Mesothelial cell of epicardium (in vitro differentiated cells): ENCODE measurements at regions not wholly inside any gene's neighbourhood (a gene's known extent, or its start where the extent isn't known, plus 50 kb on each side); places are given as distances from the start of the nearest gene placed in this dataset.
A peak's percentile ranks its signal among the peaks of the same experiment; 100 is the strongest.

Experiments
- DNase-seq, 2 experiments: peaks; one replicate each; pipeline ENCODE4 v3.0.0; 2021; ENCODE audit warnings: low spot score in 2 of 2; ENCODE audit not compliant: unreplicated experiment in 2 of 2
- H3K27ac Mint-ChIP-seq: 2 replicates; pipeline ENCODE4 v1.8.0; 2021; ENCODE audit warnings: mixed read lengths
- H3K27me3 Mint-ChIP-seq: 2 replicates; pipeline ENCODE4 v1.8.0; 2021; ENCODE audit warnings: low read depth, mixed read lengths
- H3K36me3 Mint-ChIP-seq: 2 replicates; pipeline ENCODE4 v1.8.0; 2021; ENCODE audit warnings: mixed read lengths
- H3K4me1 Mint-ChIP-seq: 2 replicates; pipeline ENCODE4 v1.8.0; 2021; ENCODE audit warnings: mixed read lengths
- H3K4me3 Mint-ChIP-seq: 2 replicates; pipeline ENCODE4 v1.8.0; 2021; ENCODE audit warnings: mild to moderate bottlenecking, moderate library complexity, mixed read lengths
- H3K9me3 Mint-ChIP-seq: 2 replicates; pipeline ENCODE4 v1.8.0; 2021; ENCODE audit warnings: mixed read lengths
- CTCF ChIP-seq: fragments of 200-600 bp; sonication (generic); IDR thresholded peaks from one replicate; pipeline ENCODE4 v1.5.0; 2021; ENCODE audit warnings: antibody characterized with exemption; ENCODE audit not compliant: unreplicated experiment

- no peak for TF ChIP-seq CTCF
- Mint-ChIP-seq H3K27ac (peak overlapping the region; percentile 97), H3K4me1 (peaks cover 55% of the 10 kb centered on the region), H3K4me3 (no peak overlapping the region), H3K36me3 (no peaks in the 10 kb centered on the region), H3K27me3 (no peaks in the 10 kb centered on the region), H3K9me3 (no peaks in the 10 kb centered on the region)
- no peak for DNase-seq
These were observed 114.4 kb upstream of the ANO1 start for GRCh38 chr11:69963533-69964246.

GRCh38 chr11:69964247-69964643 is 113.9 kb upstream of the ANO1 start:
- H3K9me3 Mint-ChIP-seq: no peaks in the 10 kb centered on the region
- DNase-seq: no peak
- peak overlapping the region; percentile 97 for H3K27ac Mint-ChIP-seq
- H3K4me1 Mint-ChIP-seq: peaks cover 50% of the 10 kb centered on the region
- H3K4me3 Mint-ChIP-seq: no peak overlapping the region
- H3K36me3 Mint-ChIP-seq: no peaks in the 10 kb centered on the region
- no peaks in the 10 kb centered on the region for H3K27me3 Mint-ChIP-seq
- TF ChIP-seq CTCF: no peak

- Mint-ChIP-seq H3K27ac (peak overlapping the region; percentile 43), H3K4me3 (no peak overlapping the region), H3K27me3 (no peaks in the 10 kb centered on the region), H3K9me3 (no peaks in the 10 kb centered on the region), H3K4me1 (peaks cover 50% of the 10 kb centered on the region), H3K36me3 (no peaks in the 10 kb centered on the region)
- no peak for TF ChIP-seq CTCF
- no peak for DNase-seq
These were observed 112.1 kb upstream of the ANO1 start for GRCh38 chr11:69965821-69966582.

- DNase-seq: no peak
- no peak for TF ChIP-seq CTCF
- Mint-ChIP-seq H3K27me3 (no peaks in the 10 kb centered on the region), H3K36me3 (no peaks in the 10 kb centered on the region), H3K4me1 (peaks cover 50% of the 10 kb centered on the region), H3K27ac (no peak overlapping the region), H3K9me3 (no peaks in the 10 kb centered on the region), H3K4me3 (no peak overlapping the region)
These were observed 111.6 kb upstream of the ANO1 start for GRCh38 chr11:69966583-69966835.

GRCh38 chr11:69966910-69967483 is 111.1 kb upstream of the ANO1 start:
- no peak overlapping the region for H3K27ac Mint-ChIP-seq
- no peak for TF ChIP-seq CTCF
- H3K36me3 Mint-ChIP-seq: no peaks in the 10 kb centered on the region
- H3K27me3 Mint-ChIP-seq: no peaks in the 10 kb centered on the region
- no peaks in the 10 kb centered on the region for H3K9me3 Mint-ChIP-seq
- H3K4me3 Mint-ChIP-seq: no peak overlapping the region
- peaks cover 50% of the 10 kb centered on the region for H3K4me1 Mint-ChIP-seq
- DNase-seq: no peak
